ENCODE measurements at regions not wholly inside any gene's neighbourhood (a gene's known extent, or its start where the extent isn't known, plus 50 kb on each side); places are given as distances from the start of the nearest gene placed in this dataset.
A peak's percentile ranks its signal among the peaks of the same experiment; 100 is the strongest.

GRCh38 chr5:73266176-73266738 lies 93.3 kb downstream of the TMEM174 start:
- no peak for DNase-seq

DNA sequence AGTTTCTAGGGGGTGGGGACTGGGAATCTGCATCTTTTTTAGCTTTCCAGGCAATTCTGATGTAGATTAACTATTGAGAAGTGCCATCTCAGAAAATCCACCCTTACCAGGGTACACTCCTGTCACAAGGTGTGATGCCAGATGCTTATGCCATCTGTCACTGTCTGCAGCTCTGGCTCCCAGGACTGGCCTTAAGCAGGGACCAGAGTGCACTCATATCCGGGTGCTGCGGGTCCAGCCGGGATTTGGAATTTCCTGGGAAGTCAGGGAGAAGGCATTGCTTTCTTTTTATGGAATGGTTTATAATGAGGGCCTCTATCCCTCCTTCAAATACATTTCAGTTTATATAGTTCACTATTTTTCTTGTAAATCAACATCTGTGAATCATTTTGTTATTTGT lies 92.6 kb downstream of the TMEM174 start:
- DNase-seq, result no peak

GRCh38 chr5:73264631-73265030 lies 91.6 kb downstream of the TMEM174 start:
- DNase-seq, result no peak

- no peak for DNase-seq
These were observed 90.2 kb downstream of the TMEM174 start for GRCh38 chr5:73263001-73263710.

GRCh38 chr5:73256862-73257261 lies 83.9 kb downstream of the TMEM174 start:
- DNase-seq, result no peak

DNA sequence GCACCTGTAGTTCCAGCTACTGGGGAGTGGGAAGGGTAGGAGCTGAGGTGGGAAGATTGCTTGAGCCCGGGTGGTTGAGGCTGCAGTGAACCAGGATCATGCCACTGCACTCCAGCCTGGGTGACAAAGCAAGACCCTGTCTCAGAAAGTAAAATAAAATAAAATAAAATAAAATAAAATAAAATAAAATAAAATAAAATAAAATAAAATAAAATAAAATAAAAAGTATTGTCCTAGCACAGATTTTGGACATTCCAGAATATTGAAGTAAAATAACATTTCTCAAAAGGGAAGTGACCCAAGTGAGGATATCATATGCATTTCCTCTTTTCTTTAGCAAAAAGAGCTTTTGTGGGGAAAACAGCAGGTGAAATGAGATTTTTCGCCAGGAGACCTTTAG lies 83.5 kb downstream of the TMEM174 start:
- DNase-seq, result no peak

- no peak for DNase-seq
These were observed 83.0 kb downstream of the TMEM174 start for GRCh38 chr5:73256012-73256411.

DNA sequence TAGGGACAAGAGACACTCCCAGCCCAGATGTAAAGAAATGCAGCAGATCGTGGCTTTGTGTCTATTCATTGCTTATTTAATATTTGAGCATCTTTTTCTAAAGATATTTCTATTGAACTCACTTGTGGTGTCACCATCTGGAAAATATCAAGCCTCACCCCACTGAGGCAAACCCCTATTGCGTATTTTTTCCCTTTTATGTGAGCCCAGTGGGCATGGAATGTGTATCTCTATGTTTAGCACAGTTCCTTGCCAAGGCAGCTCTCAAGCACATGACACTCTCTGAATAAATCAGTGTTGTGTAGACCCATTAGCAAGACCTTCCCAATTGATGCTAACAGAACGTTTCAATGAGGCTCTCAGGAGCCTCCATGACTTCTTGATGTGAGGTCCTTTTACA lies 81.6 kb downstream of the TMEM174 start:
- DNase-seq, result no peak

GRCh38 chr5:73253047-73253660 lies 80.2 kb downstream of the TMEM174 start:
- DNase-seq, result no peak

GRCh38 chr5:73250645-73251044 lies 77.7 kb downstream of the TMEM174 start:
- no peak for DNase-seq

GRCh38 chr5:73242735-73243134 lies 69.7 kb downstream of the TMEM174 start:
- DNase-seq, result no peak

- no peak for DNase-seq
These were observed 65.9 kb downstream of the TMEM174 start for GRCh38 chr5:73238873-73239272.

- no peak for DNase-seq
These were observed 63.6 kb downstream of the TMEM174 start for GRCh38 chr5:73236541-73237128.

GRCh38 chr5:73234204-73234555 lies 61.2 kb downstream of the TMEM174 start:
- DNase-seq, result no peak

GRCh38 chr5:73233461-73234203 lies 60.6 kb downstream of the TMEM174 start:
- peak; percentile 55 for DNase-seq

- DNase-seq, result no peak
These were observed 60.1 kb downstream of the TMEM174 start for GRCh38 chr5:73233053-73233460.

DNA sequence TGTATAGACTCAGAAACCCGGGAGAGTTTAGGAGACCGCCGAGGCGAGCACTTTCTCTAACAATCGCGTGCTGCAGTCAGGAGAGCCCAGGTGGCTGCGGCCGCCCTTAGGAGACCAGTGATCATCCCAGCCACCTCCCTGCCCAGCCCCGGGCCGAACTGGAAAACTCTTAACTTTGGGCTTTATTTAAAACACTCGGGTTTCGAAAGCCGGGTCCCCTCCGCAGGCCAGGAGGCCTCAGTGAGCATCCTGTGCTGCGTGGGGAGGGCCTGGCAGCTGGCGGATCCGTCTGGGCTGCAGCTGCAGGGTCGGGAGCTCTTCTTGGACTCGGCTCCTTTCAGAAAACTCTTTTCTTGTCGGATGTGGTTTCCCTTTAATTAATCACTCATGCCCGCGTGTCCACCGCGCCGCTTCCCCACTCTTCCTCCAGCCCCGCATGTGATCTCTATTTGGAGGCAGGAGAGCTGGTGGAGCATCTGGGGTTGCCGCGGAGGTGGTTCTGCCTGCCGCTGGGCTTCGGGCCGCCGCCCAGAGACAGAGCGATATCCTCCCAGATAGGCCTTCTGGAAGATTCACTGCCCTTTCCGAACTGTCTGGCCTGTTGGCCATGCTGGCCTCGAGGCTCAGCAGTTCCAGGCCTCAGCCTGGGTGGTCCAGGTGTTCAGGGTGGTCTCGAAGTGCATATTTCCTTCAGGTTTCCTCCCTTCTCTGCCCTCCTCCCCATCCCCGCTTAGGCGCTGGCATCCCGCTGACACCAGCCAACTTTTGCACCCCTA lies 59.5 kb downstream of the TMEM174 start:
- DNase-seq, result no peak

- no peak for DNase-seq
These were observed 58.3 kb downstream of the TMEM174 start for GRCh38 chr5:73231246-73231778.

DNA sequence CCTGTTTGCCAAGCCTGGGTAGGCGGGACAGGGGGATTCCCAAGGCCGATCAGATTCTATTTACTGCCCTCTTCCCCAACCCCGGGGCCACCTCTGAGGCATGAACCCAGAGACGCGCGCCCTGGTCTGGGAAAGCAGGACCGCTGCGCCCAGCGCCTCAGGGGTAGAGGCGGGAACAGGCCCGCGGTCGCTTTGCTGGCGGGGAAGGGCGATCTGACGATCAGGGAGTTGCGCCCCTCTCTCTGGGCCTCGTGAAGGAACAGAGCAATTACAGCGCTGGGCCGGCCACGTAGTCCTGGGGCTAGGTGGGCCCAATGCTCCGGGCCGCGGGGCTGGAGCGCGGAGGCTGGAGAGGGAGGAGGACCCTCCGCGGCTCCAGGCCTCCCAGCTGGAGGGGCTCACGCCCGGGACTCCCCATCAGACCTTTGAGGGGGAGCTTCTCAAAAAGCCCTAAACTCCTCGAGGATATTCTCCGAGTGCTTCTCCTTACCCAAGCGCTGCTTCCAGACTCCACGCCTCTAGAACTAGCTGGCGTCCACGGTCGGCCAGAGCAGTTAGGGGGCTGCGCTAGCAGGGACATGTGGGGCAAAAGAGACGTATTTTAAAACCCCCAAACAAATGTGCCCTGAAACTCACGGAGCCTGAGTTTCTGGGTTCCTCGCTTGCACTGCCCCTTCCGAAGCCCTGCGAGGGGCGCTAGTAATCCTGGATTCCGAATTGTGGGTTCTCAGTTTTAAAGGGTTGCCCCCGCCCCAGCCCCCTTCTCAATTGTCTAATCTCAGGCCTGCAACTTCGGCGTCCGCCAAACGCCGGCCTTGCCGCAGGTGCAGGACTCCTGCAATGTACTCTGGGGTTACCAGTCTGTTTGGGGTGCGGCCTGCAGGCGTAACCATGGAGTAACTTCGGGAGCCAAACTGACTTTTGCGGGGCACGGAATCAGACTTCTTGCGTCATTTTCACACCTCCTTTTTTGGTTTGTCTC lies 57.6 kb downstream of the TMEM174 start:
- no peak for DNase-seq

- DNase-seq, result no peak
These were observed 56.3 kb downstream of the TMEM174 start for GRCh38 chr5:73229271-73229670.

Data from renal pelvis (tissue), 1 donor.